ENCODE measurements at regions not wholly inside any gene's neighbourhood (a gene's known extent, or its start where the extent isn't known, plus 50 kb on each side); places are given as distances from the start of the nearest gene placed in this dataset.

DNA sequence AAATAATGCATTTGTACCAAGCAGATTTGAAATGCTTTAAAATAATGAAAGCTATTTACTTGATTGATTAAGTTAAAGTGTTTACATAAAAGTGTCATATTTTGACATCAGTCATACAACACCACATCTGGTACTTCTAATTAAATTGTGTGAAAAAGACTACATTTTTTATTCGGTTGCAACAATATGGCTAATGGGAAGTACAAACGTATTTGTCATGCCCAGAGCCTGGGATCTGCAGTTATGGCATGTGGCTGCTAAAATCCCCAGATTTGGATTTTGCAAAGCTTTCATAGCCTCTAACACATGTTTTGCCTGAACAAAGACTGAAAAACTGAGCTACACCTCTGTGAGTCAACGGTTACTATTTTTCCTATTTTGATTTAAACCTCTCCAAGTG is 66.6 kb downstream of the LLPH start:
- H3K4me3 ChIP-seq (replicated peaks; ENCODE audit: insufficient read depth, low read length): no peak overlapping the region
- H3K27ac ChIP-seq (replicated peaks): no peak overlapping the region
- TF ChIP-seq, protein P1, sequence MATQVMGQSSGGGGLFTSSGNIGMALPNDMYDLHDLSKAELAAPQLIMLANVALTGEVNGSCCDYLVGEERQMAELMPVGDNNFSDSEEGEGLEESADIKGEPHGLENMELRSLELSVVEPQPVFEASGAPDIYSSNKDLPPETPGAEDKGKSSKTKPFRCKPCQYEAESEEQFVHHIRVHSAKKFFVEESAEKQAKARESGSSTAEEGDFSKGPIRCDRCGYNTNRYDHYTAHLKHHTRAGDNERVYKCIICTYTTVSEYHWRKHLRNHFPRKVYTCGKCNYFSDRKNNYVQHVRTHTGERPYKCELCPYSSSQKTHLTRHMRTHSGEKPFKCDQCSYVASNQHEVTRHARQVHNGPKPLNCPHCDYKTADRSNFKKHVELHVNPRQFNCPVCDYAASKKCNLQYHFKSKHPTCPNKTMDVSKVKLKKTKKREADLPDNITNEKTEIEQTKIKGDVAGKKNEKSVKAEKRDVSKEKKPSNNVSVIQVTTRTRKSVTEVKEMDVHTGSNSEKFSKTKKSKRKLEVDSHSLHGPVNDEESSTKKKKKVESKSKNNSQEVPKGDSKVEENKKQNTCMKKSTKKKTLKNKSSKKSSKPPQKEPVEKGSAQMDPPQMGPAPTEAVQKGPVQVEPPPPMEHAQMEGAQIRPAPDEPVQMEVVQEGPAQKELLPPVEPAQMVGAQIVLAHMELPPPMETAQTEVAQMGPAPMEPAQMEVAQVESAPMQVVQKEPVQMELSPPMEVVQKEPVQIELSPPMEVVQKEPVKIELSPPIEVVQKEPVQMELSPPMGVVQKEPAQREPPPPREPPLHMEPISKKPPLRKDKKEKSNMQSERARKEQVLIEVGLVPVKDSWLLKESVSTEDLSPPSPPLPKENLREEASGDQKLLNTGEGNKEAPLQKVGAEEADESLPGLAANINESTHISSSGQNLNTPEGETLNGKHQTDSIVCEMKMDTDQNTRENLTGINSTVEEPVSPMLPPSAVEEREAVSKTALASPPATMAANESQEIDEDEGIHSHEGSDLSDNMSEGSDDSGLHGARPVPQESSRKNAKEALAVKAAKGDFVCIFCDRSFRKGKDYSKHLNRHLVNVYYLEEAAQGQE (IDR thresholded peaks at IDR 0.05; ENCODE audit: insufficient replicate concordance, low read depth): no peak
- no peak for TF ChIP-seq SPI1 (IDR thresholded peaks at IDR 0.05; ENCODE audit: borderline replicate concordance, low read depth)
- no peak for TF ChIP-seq GABPA (IDR thresholded peaks at IDR 0.05; ENCODE audit: low read depth)
- TF ChIP-seq CTCF (IDR thresholded peaks at IDR 0.05; ENCODE audit: insufficient read depth, low read length): no peak
- TF ChIP-seq POLR2AphosphoS5 (IDR thresholded peaks at IDR 0.05; ENCODE audit: low read depth): no peak
- H3K27me3 ChIP-seq (ENCODE audit: insufficient read depth, poor library complexity, severe bottlenecking): peaks cover 11% of the 10 kb centered on the region
- no peak for DNase-seq (ENCODE audit: low read depth in 1 of 2, low spot score in 1 of 2)

DNA sequence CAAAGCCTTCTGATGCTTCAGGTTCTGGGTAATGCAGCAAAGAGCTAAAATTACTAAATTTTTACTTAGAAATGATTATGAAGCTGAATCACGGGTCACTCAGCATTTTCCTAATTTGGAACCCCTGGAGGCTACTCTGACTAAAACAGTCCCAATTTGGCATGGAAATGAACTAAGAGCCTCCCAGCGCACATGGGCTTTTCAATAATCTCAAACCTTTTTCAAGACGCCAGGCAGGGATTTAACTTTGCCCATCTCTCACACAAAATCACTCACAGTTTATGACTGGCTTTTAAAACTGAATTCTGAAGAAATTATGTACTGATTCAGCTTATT is 68.3 kb downstream of the LLPH start:
- DNase-seq (ENCODE audit: low read depth in 1 of 2, low spot score in 1 of 2): no peak
- peaks cover 11% of the 10 kb centered on the region for H3K27me3 ChIP-seq (ENCODE audit: insufficient read depth, poor library complexity, severe bottlenecking)
- TF ChIP-seq GABPA (IDR thresholded peaks at IDR 0.05; ENCODE audit: low read depth) (no peak), POLR2AphosphoS5 (IDR thresholded peaks at IDR 0.05; ENCODE audit: low read depth) (no peak), CTCF (IDR thresholded peaks at IDR 0.05; ENCODE audit: insufficient read depth, low read length) (no peak), SPI1 (IDR thresholded peaks at IDR 0.05; ENCODE audit: borderline replicate concordance, low read depth) (no peak)
- TF ChIP-seq, protein P1 (IDR thresholded peaks at IDR 0.05; ENCODE audit: insufficient replicate concordance, low read depth): no peak
- no peak overlapping the region for H3K27ac ChIP-seq (replicated peaks)
- no peak overlapping the region for H3K4me3 ChIP-seq (replicated peaks; ENCODE audit: insufficient read depth, low read length)

DNA sequence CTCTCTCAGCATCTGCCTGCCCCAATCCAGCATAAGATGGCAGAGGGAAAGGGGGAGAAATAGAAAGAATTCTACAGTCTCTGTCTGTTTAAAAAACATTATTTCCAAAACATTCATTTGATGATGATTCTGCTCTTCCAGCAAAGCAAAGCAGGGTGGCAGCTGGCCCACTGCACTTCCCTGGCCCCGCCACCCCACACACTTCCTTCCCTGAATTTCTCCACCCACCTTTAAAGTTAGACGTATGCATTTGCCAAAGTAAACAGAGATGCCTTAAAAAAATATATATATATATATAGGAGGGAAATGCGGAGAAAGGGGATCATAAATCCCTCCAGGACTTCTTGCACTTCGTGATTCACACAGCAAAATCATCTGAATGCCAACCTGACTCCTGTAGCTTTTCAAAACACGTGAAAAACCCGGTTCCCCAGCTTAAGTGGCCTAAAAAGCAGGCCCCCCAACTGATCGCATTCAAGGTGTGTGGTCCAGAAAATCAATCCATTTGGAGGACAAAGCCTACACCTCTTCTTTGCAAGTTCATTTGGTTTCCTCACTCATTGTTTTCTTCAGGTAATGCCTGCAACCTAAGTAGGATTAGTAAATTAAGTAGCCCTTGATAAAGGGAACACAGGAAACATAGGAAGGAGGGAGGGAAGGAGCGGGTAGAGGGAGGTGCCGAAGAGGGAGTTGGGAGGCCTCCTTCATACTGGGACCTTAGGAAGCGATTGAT is 68.8 kb downstream of the LLPH start:
- Histone ChIP-seq H3K27me3 (ENCODE audit: insufficient read depth, poor library complexity, severe bottlenecking) (peaks cover 11% of the 10 kb centered on the region), H3K27ac (replicated peaks) (no peak overlapping the region), H3K4me3 (replicated peaks; ENCODE audit: insufficient read depth, low read length) (no peak overlapping the region)
- DNase-seq (ENCODE audit: low read depth in 1 of 2, low spot score in 1 of 2): no peak
- no peak for TF ChIP-seq CTCF (IDR thresholded peaks at IDR 0.05; ENCODE audit: insufficient read depth, low read length)
- TF ChIP-seq SPI1 (IDR thresholded peaks at IDR 0.05; ENCODE audit: borderline replicate concordance, low read depth): no peak
- TF ChIP-seq, protein P1 (IDR thresholded peaks at IDR 0.05; ENCODE audit: insufficient replicate concordance, low read depth): no peak
- no peak for TF ChIP-seq GABPA (IDR thresholded peaks at IDR 0.05; ENCODE audit: low read depth)
- TF ChIP-seq POLR2AphosphoS5 (IDR thresholded peaks at IDR 0.05; ENCODE audit: low read depth): no peak

All from HL-60 (cell line).